Right kidney (tissue), 1 donor: ENCODE measurements at regions not wholly inside any gene's neighbourhood (a gene's known extent, or its start where the extent isn't known, plus 50 kb on each side); places are given as distances from the start of the nearest gene placed in this dataset.

Source experiments
- DNase-seq: peaks from one replicate; pipeline ENCODE4 v3.0.0-alpha.2; 2016

DNA sequence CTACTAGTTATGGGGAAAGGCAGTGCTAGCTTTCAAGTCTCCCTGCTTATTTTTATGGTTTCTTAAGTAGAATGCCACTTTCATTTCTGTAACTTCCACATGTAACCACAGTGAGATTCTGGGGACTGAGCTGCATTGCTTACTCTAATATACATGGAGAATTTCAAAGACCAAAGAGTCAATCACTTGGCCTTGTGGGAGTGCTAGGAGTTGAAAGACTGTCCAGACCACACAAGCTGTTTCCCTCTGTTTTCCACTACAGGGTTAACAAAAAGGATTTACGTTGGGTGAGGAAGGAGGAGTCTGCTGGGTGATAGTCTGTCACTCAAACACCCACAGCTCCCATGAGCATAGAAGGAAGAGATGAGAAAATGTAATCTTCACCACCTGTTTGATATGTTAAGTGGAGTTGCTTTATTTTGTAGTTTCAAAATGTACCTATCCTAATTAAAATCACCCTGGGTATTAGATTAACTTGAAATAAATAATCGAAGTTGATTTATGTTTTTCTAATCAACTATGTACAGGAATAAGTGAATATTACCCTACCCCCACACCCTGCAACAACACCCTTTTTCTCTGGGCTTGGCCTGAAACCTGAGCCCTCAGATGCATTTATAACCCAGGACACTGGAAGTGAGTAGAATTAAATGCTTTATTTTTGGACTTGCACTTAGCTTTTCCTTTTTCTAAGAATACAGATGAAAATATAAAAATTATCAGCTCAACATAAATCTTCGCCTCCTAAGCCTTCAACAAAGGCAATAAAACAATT, 225.8 kb upstream of the SLC10A2 start:
- no peak for DNase-seq

GRCh38 chr13:103291226-103291625, 225.0 kb upstream of the SLC10A2 start:
- DNase-seq, result no peak

- DNase-seq, result no peak
These were observed 223.5 kb upstream of the SLC10A2 start for GRCh38 chr13:103289681-103290080.

GRCh38 chr13:103288114-103288513, 221.9 kb upstream of the SLC10A2 start:
- no peak for DNase-seq

- DNase-seq, result no peak
These were observed 221.4 kb upstream of the SLC10A2 start for GRCh38 chr13:103287659-103288058.

DNA sequence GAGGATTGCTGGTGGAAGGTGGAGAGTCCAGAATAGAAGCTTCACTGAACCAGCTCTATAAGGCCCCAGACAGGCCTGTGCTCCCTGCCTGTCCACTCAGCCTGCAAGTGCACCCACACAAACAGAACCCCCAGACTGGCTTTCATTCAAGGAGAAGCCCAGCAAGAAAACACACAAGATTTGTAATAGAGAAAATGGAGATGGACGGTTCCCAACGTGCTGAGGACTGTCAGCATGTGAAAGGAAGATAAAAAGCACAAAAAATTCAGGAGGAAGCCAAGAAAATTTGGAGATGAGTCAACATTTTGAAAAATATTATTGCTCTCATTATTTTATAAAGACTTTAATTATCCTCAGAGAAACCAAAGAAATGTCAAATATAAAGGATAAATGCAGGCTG, 218.2 kb upstream of the SLC10A2 start:
- DNase-seq, result no peak

DNA sequence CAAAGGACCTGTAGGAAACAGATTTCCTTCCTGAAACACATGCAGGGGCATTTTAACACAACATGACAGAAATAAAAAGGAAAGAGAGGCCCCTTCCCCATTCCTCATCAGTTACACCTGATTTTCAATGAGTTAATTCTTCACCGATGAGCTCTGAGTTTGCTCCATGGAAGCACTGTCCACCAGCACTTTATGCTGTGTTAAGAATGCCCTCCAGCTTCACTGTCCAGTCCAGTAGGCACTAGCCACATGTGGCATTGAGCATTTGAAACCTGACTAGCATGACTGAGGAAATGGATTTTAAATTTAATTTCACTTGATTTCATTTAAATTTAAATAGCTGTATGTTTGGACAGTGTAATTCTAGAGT, 217.2 kb upstream of the SLC10A2 start:
- no peak for DNase-seq

DNA sequence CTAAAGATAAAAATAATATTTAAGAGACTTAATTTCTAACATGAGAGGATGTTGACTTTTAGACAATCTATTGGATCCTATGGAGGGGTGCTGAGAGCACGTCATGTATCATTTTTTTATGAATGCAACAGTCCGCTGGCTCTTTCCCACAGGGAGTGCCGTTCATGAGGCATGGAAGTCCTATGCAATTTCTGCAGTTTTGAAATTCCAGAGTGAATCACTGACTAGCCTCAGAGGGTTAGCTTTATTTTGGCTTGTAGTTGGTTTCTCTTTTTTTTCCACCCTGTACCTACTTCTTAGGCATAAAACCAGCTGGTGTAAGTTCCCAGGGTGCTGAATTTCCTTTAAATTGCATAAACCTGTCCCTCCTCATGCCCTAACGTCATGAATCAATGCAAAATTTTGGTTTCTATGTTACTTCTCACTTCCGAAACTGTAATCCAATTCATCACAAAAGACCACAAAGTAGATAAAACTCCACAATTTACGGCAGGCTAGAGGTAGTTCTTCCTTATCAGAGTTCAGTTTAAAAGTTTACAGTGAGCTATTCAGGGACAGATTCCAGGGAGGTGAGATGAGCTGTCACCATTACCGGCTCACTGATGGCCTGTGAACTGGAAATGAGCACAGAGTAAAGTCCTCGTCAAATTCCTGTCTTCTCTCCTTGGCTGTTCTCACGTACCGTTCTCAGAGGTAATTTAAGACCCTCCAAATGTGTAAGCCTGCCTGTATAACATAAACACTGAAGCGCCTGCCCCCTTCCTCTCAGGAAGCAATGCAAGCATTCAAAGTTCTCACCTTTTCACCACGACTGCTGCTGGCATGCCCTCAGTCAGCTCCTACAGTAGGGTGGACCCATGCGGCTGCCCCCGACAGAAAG, 216.6 kb upstream of the SLC10A2 start:
- DNase-seq, result peak; percentile 55

GRCh38 chr13:103277959-103278694, 211.9 kb upstream of the SLC10A2 start:
- DNase-seq, result no peak

- no peak for DNase-seq
These were observed 210.7 kb upstream of the SLC10A2 start for GRCh38 chr13:103276775-103277498.

GRCh38 chr13:103275722-103276121, 209.5 kb upstream of the SLC10A2 start:
- DNase-seq, result no peak

- no peak for DNase-seq
These were observed 208.9 kb upstream of the SLC10A2 start for GRCh38 chr13:103275081-103275480.

DNA sequence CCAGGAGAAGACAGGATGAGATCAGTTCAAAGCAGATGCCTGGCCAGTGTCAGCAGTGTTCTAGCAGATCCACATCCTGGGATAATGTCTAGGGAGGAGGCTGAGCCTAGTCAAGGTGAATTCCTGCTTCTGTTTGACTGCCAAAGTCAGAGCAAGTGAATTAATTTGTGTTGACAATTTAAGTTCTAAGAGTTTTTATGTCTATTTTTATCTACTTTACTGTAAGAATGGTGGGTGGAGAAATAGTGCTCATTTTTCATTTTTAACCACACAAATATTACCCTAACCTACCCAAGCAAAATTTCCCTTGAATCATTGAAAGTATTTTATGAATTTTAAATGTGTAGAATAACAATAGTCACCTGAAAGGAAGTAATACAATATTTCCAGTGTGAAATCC, 207.6 kb upstream of the SLC10A2 start:
- no peak for DNase-seq

- no peak for DNase-seq
These were observed 206.6 kb upstream of the SLC10A2 start for GRCh38 chr13:103272770-103273169.

DNA sequence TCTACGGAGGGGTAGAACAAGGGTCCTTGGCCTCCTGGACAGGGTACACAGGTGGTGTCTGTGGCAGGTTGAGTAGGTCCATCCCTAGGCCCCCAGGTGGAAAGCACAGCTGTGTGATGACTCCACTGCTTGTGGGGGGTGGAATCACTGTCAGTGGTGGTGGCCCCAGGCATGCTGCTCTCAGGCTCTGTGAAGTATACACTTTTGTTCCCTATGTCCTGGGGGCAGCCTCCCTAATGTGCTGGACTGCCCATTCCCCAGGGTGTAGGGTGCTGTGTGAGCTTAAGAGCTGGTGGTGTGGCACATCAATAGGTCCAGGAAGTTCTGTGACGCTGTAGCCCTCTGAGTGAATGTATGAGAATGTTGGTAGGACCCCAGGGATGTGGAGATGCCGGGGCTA, 197.2 kb upstream of the SLC10A2 start:
- no peak for DNase-seq

DNA sequence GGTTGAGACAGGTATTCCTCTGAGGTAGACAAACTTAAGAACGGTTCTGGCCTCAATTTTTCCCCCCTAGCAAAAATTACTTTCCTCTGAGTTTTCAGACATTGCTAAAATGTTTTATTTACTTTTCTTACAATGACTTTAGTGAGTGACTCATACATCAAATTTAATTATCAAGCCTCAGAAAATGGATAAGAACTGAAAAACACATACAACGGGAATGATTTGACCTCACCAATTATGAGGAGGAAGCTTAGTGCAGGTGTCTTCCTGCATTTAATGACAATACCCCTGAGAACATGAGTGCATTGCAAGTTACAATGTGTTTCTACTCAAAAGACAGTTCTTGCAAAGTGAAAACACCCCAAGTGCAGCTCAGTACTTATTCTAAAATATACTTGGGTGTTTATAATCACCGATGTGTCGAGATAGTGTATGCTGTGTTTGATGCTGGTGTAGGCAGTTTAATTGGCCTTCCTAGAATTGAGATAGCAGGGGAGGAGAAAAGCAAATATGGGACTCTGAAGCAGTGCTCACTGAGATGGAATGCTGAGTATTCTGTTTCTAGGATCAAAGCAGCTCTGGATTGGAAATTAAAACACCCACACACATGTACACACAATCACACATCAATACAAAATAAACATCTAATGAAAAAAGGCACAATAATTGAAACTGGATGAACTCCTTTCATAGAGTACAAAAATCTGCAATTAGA, 189.5 kb upstream of the SLC10A2 start:
- no peak for DNase-seq

DNA sequence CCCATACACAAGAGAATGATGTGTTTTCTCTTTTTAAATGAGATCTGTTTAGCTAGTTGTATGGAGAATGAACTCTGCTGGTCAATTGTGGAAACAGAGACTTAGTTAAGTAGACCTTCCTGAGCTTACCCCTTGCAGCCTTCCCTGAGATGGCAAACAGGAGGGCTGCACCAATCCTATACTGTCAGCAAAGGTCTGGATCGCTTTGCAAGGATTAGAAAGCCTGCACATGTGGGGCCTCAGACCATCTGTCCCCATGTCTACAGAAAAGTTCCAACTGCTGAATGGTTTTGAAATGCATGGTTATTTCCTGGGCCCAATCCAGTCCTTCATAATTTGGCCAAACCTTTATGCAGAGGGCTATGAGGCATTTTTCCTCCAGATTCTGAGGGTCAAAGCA, 183.9 kb upstream of the SLC10A2 start:
- DNase-seq, result no peak

DNA sequence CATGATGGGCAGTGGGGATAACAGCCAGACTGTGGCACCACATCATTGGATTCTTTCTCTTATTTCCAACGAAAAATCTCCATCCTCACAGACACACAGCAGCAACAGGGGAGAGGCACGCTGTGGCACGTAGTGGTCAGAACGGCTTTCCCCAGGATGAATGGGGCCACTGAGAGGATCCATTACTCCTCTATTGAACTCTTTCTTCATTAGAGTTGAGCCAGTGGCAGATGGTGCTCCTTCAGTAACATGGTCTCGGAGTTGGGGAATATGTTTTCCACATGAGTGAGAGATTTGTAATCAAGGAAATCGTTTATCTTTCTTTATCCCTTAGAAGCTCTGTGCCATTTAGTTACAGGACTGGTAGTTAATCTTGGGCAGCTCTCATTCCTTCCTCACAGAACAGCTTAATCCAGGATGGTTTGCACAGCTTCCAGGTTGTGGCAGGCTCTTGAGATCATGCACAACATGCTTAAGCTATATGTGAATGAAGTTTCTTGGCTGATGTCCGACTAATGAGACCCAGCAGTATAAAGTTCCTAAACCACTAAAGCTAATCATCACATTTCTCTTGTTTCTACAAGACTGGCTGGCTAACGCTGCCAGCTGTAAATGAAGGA, 180.5 kb upstream of the SLC10A2 start:
- DNase-seq, result no peak

GRCh38 chr13:103243495-103243894, 177.3 kb upstream of the SLC10A2 start:
- DNase-seq, result no peak

DNA sequence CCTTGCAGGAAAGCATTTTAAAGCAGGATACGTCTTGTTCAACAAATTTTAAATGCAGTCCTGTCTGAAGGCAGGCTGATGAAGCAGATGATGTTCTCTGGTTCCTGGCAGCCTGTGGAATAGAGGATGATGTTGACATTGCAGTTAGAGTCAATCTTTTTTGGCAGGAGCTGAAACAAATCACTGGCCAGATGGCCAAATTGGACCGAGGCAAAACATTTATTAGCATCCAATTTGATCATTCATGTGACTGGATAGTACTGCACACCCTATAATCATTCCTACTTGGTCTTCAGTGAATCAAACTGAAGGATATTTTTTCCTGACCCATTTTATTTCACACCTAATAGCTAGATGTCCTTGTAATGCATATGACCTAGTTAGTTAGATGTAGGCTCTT, 172.2 kb upstream of the SLC10A2 start:
- no peak for DNase-seq

GRCh38 chr13:103236213-103236612, 170.0 kb upstream of the SLC10A2 start:
- DNase-seq, result no peak
